SK-N-SH (cell line): ENCODE measurements at regions not wholly inside any gene's neighbourhood (a gene's known extent, or its start where the extent isn't known, plus 50 kb on each side); places are given as distances from the start of the nearest gene placed in this dataset.

ENCODE experiments used
- CTCF ChIA-PET: fragments of 300-600, 350-600 bp; formaldehyde crosslinking; extraction: SDS; loops from one replicate; lab custom pipeline; 2021; lab: Yijun Ruan, JAX
- POLR2A ChIA-PET: fragments of 350-600 bp; sonication (Branson Sonifier 250); formaldehyde crosslinking; extraction: SDS; loops from one replicate; lab custom pipeline; 2020; ENCODE audit warnings: antibody characterized with exemption, inconsistent platforms; lab: Yijun Ruan, JAX
- DNase-seq: peaks from one replicate; pipeline ENCODE4 v3.0.0; 2012
- H2AFZ ChIP-seq: fragments of 200-600 bp; sonication (generic); 2 replicates; pipeline ENCODE4 v1.8.1; 2016; ENCODE audit warnings: antibody characterized with exemption, mild to moderate bottlenecking, low read depth
- H3F3A ChIP-seq: fragments of 200-600 bp; sonication (generic); replicated peaks from 2 replicates; pipeline ENCODE3; 2016; ENCODE audit warnings: antibody characterized with exemption, mild to moderate bottlenecking; ENCODE audit not compliant: insufficient read depth
- H3K27ac ChIP-seq, 2 experiments: fragments of 200-500 bp in 1 of 2; fragments of 200-600 bp in 1 of 2; sonication (Bioruptor generic) in 1 of 2; sonication (generic), shearing (Covaris generic) in 1 of 2; 2 replicates each; pipeline versions ENCODE4 v1.5.1 to v1.6.1; 2014 to 2016; ENCODE audit warnings: low read depth in 2 of 2, inconsistent platforms in 1 of 2, low read length in 1 of 2, mild to moderate bottlenecking in 1 of 2, mixed read lengths in 1 of 2
- H3K27me3 ChIP-seq: fragments of 200-600 bp; sonication (generic), shearing (Covaris generic); 2 replicates; pipeline ENCODE4 v1.6.1; 2016; ENCODE audit warnings: mixed run types; ENCODE audit not compliant: insufficient read depth
- H3K36me3 ChIP-seq, 2 experiments: fragments of 200-500 bp in 1 of 2; fragments of 200-600 bp in 1 of 2; sonication (Bioruptor generic) in 1 of 2; sonication (generic) in 1 of 2; replicated peaks in 1 of 2; 2 replicates each; pipeline versions ENCODE3 to v1.5.1; 2014 to 2016; ENCODE audit warnings: low read length in 1 of 2, mild to moderate bottlenecking in 1 of 2; ENCODE audit not compliant: insufficient read depth in 2 of 2, control insufficient read depth in 1 of 2
- H3K4me1 ChIP-seq, 2 experiments: fragments of 200-500 bp in 1 of 2; fragments of 200-600 bp in 1 of 2; sonication (Bioruptor generic) in 1 of 2; sonication (generic), shearing (Covaris generic) in 1 of 2; 2 replicates each; pipeline versions ENCODE4 v1.5.1 to v1.6.1; 2014 to 2016; ENCODE audit warnings: low read depth in 1 of 2, low read length in 1 of 2, mixed run types in 1 of 2; ENCODE audit not compliant: insufficient read depth in 2 of 2, control insufficient read depth in 1 of 2
- H3K4me2 ChIP-seq: fragments of 200-600 bp; sonication (generic), shearing (Covaris generic); 2 replicates; pipeline ENCODE4 v1.6.1; 2017; ENCODE audit warnings: mixed run types
- H3K4me3 ChIP-seq, 2 experiments: fragments of 200-500 bp in 1 of 2; fragments of 200-600 bp in 1 of 2; sonication (Bioruptor generic) in 1 of 2; sonication (generic), shearing (Covaris generic) in 1 of 2; 2 replicates each; pipeline versions ENCODE4 v1.5.1 to v1.8.1; 2014 to 2016; ENCODE audit warnings: low read depth in 2 of 2, inconsistent platforms in 1 of 2, low read length in 1 of 2, mild to moderate bottlenecking in 1 of 2, mixed read lengths in 1 of 2, moderate library complexity in 1 of 2
- H3K79me2 ChIP-seq: fragments of 200-600 bp; sonication (generic); 2 replicates; pipeline ENCODE4 v1.8.1; 2017; ENCODE audit warnings: mild to moderate bottlenecking; ENCODE audit not compliant: insufficient read depth
- H3K9ac ChIP-seq: fragments of 200-600 bp; sonication (generic); 2 replicates; pipeline ENCODE4 v1.6.1; 2017; ENCODE audit warnings: mixed run types
- H3K9me2 ChIP-seq: fragments of 200-600 bp; sonication (generic); 2 replicates; pipeline ENCODE4 v1.6.1; 2017; ENCODE audit warnings: mixed run types
- H3K9me3 ChIP-seq: fragments of 200-600 bp; sonication (generic); 2 replicates; pipeline ENCODE4 v1.6.1; 2017; ENCODE audit warnings: mixed run types, mild to moderate bottlenecking, moderate library complexity
- H4K20me1 ChIP-seq: fragments of 200-600 bp; sonication (generic); 2 replicates; pipeline ENCODE4 v1.6.1; 2017; ENCODE audit warnings: mild to moderate bottlenecking, mixed run types; ENCODE audit not compliant: insufficient read depth
- CHD2 ChIP-seq: fragments of 150-350 bp; IDR thresholded peaks from 2 replicates; pipeline ENCODE4 v1.6.1; 2018; ENCODE audit warnings: low read length; ENCODE audit not compliant: partially characterized antibody
- ELF1 ChIP-seq: IDR thresholded peaks from 2 replicates; pipeline ENCODE4 v1.4.0; 2012
- EZH2phosphoT487 ChIP-seq: fragments of 200-600 bp; sonication (generic); IDR thresholded peaks from 2 replicates; pipeline ENCODE4 v1.6.1; 2017; ENCODE audit warnings: low read depth, mixed run types, mild to moderate bottlenecking, antibody characterized with exemption, moderate library complexity, borderline replicate concordance
- FOSL2 ChIP-seq: IDR thresholded peaks from 2 replicates; pipeline ENCODE4 v1.4.0; 2012; ENCODE audit warnings: low read depth, mild to moderate bottlenecking, moderate library complexity, borderline replicate concordance
- FOXJ3 ChIP-seq: sonication (generic); formaldehyde crosslinking; IDR thresholded peaks from 2 replicates; pipeline ENCODE4 v1.5.1; 2020; ENCODE audit warnings: mild to moderate bottlenecking, missing genetic modification reagents
- FOXM1 ChIP-seq: IDR thresholded peaks from 2 replicates; pipeline ENCODE4 v1.4.0; 2012; ENCODE audit warnings: low read depth, mild to moderate bottlenecking
- GABPA ChIP-seq: IDR thresholded peaks from 2 replicates; pipeline ENCODE4 v1.4.0; 2012; ENCODE audit warnings: low read depth, mild to moderate bottlenecking
- GATA2 ChIP-seq: sonication (generic); formaldehyde crosslinking; IDR thresholded peaks from 2 replicates; pipeline ENCODE4 v1.5.0; 2020; ENCODE audit warnings: mild to moderate bottlenecking, missing genetic modification reagents
- IRF3 ChIP-seq: fragments of 150-350 bp; IDR thresholded peaks from 2 replicates; pipeline ENCODE4 v1.6.1; 2016; ENCODE audit warnings: mild to moderate bottlenecking, low read depth, low read length
- MAX ChIP-seq: IDR thresholded peaks from 2 replicates; pipeline ENCODE4 v1.4.0; 2012; ENCODE audit warnings: low read depth
- MXI1 ChIP-seq: IDR thresholded peaks from 2 replicates; pipeline ENCODE4 v1.6.1; 2012; ENCODE audit warnings: mild to moderate bottlenecking, low read depth, low read length, improper control_type of control experiment
- NFIC ChIP-seq: IDR thresholded peaks from 2 replicates; pipeline ENCODE4 v1.4.0; 2012; ENCODE audit warnings: borderline replicate concordance
- PBX3 ChIP-seq: IDR thresholded peaks from 2 replicates; pipeline ENCODE4; 2012
- REST ChIP-seq: IDR thresholded peaks from 2 replicates; pipeline ENCODE4 v1.6.1; 2012; ENCODE audit warnings: mild to moderate bottlenecking, low read depth, low read length, moderate library complexity
- RFX5 ChIP-seq: IDR thresholded peaks from 2 replicates; pipeline ENCODE4 v1.6.1; 2012; ENCODE audit warnings: mild to moderate bottlenecking, improper control_type of control experiment, low read length
- RXRA ChIP-seq: IDR thresholded peaks from 2 replicates; pipeline ENCODE4 v1.4.0; 2012; ENCODE audit warnings: low read depth, mild to moderate bottlenecking, borderline replicate concordance
- SIN3A ChIP-seq: IDR thresholded peaks from 2 replicates; pipeline ENCODE4 v1.6.1; 2012; ENCODE audit warnings: low read depth, mild to moderate bottlenecking, low read length, moderate library complexity, borderline replicate concordance
- TCF12 ChIP-seq: IDR thresholded peaks from 2 replicates; pipeline ENCODE4 v1.4.0; 2012
- TEAD4 ChIP-seq: IDR thresholded peaks from 2 replicates; pipeline ENCODE4 v1.4.0; 2012; ENCODE audit warnings: mild to moderate bottlenecking, borderline replicate concordance; ENCODE audit not compliant: insufficient read depth
- USF1 ChIP-seq: IDR thresholded peaks from 2 replicates; pipeline ENCODE4 v1.4.0; 2012; ENCODE audit warnings: low read depth, borderline replicate concordance
- WGBS: methylation state at CpG from one replicate; pipeline ENCODE4 v1.1.6; 2017; ENCODE audit warnings: low lambda C conversion rate; 5-methylcytosine and 5-hydroxymethylcytosine counted together

- ChIA-PET CTCF (no interaction called here), POLR2A (no interaction called here)
These were observed 648.0 kb upstream of the PLXNA2 start for GRCh38 chr1:208892147-208892546.

More at GRCh38 chr1:208892147-208892546, 648.0 kb upstream of the PLXNA2 start:
- Histone ChIP-seq H3K79me2 (no peaks in the 10 kb centered on the region), H3K36me3 (no peaks in the 10 kb centered on the region), H3K27me3 (no peaks in the 10 kb centered on the region), H3K9me2 (no peaks in the 10 kb centered on the region), H3K4me3 (no peak overlapping the region), H3K9ac (no peak overlapping the region), H2AFZ (no peak overlapping the region), H3K4me1 (peaks cover 0 to 11% of the 10 kb centered on the region in 2 experiments; a peak in 2 of 4 replicates), H4K20me1 (no peaks in the 10 kb centered on the region), H3F3A (no peaks in the 10 kb centered on the region), H3K4me2 (no peak overlapping the region), H3K9me3 (no peaks in the 10 kb centered on the region), H3K27ac (no peak overlapping the region)
- 74% methylated on average over 6 of the region's 6 CpGs for WGBS
- DNase-seq = no peak
- TF ChIP-seq REST = no peak
- no peak for TF ChIP-seq ELF1
- no peak for TF ChIP-seq EZH2phosphoT487
- no peak for TF ChIP-seq CHD2
- no peak for TF ChIP-seq GABPA
- no peak for TF ChIP-seq FOSL2
- TF ChIP-seq USF1 = no peak
- TF ChIP-seq MXI1 = no peak
- TF ChIP-seq SIN3A = no peak
- no peak for TF ChIP-seq FOXJ3
- TF ChIP-seq GATA2 = no peak
- TF ChIP-seq TCF12 = no peak
- TF ChIP-seq PBX3 = no peak
- no peak for TF ChIP-seq RXRA
- TF ChIP-seq NFIC = no peak
- TF ChIP-seq RFX5 = no peak
- TF ChIP-seq IRF3 = no peak
- TF ChIP-seq TEAD4 = no peak
- no peak for TF ChIP-seq MAX
- no peak for TF ChIP-seq FOXM1
